Endothelial cell of umbilical vein (primary cell): ENCODE measurements at regions not wholly inside any gene's neighbourhood (a gene's known extent, or its start where the extent isn't known, plus 50 kb on each side); places are given as distances from the start of the nearest gene placed in this dataset.

Experiments
- JUN ChIP-seq: IDR thresholded peaks from 2 replicates; pipeline ENCODE4 v1.6.1; 2011; ENCODE audit warnings: borderline replicate concordance, low read depth; ENCODE audit not compliant: insufficient read length, insufficient read depth
- TF ChIP-seq, protein P1 (sequence below), 2 donors: IDR thresholded peaks; 1 replicate in 1 of 2; 2 replicates in 1 of 2; pipeline ENCODE4 v1.5.1; 2011; ENCODE audit warnings: low read length in 2 of 2, mild to moderate bottlenecking in 2 of 2, moderate library complexity in 2 of 2, control low read depth in 1 of 2, inconsistent platforms in 1 of 2, low read depth in 1 of 2; ENCODE audit not compliant: insufficient read depth in 1 of 2; ENCODE audit errors: extremely low read depth in 1 of 2

DNA sequence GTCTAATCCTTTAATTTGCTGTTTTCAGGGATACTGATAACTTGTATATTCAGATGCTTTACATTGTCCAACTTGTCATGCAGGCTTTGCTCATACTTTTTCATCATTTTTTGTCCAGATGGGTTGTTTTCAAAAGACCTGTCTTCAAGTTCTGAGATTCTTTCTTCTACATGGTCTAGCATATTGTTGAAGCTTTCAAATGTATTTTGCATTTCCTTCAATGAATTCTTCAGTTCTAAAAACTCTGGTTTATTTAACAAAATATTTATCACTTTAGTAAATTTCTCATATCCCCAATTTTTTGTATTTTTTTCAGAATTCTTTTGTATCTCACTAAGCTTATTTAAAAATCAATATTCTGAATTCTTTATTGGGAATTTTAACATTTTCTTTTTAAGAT is 388.3 kb upstream of the IL12A start:
- TF ChIP-seq, protein P1, sequence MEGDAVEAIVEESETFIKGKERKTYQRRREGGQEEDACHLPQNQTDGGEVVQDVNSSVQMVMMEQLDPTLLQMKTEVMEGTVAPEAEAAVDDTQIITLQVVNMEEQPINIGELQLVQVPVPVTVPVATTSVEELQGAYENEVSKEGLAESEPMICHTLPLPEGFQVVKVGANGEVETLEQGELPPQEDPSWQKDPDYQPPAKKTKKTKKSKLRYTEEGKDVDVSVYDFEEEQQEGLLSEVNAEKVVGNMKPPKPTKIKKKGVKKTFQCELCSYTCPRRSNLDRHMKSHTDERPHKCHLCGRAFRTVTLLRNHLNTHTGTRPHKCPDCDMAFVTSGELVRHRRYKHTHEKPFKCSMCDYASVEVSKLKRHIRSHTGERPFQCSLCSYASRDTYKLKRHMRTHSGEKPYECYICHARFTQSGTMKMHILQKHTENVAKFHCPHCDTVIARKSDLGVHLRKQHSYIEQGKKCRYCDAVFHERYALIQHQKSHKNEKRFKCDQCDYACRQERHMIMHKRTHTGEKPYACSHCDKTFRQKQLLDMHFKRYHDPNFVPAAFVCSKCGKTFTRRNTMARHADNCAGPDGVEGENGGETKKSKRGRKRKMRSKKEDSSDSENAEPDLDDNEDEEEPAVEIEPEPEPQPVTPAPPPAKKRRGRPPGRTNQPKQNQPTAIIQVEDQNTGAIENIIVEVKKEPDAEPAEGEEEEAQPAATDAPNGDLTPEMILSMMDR (IDR thresholded peaks at IDR 0.05; ENCODE audit: extremely low read depth in 1 of 2, insufficient read depth in 1 of 2, low read depth in 1 of 2, low read length in 2 of 2) = no peak
- no peak for TF ChIP-seq JUN
